ENCODE measurements at regions not wholly inside any gene's neighbourhood (a gene's known extent, or its start where the extent isn't known, plus 50 kb on each side); places are given as distances from the start of the nearest gene placed in this dataset.

DNA sequence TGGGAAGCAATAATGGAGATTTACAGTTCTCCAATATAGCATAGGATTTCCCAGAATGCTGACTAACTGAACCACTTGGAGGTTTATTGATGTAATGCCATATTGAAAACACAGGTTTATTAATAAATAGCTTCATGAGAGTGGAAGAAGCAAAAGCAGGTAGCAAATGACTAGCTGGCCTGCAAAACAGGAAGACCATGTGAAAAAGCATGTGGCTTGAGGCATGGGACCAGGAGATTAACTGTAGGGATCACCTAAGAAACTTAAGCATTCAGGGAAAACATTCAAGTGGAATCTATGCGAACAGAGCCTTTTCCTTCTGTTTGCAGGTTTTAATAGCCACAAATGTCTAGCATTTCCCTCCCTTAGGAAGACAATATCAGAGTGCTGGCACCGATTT is 679.7 kb downstream of the ZEB2 start:
- no peak for TF ChIP-seq POLR2AphosphoS5 (IDR thresholded peaks at IDR 0.05)
- TF ChIP-seq, protein P1, sequence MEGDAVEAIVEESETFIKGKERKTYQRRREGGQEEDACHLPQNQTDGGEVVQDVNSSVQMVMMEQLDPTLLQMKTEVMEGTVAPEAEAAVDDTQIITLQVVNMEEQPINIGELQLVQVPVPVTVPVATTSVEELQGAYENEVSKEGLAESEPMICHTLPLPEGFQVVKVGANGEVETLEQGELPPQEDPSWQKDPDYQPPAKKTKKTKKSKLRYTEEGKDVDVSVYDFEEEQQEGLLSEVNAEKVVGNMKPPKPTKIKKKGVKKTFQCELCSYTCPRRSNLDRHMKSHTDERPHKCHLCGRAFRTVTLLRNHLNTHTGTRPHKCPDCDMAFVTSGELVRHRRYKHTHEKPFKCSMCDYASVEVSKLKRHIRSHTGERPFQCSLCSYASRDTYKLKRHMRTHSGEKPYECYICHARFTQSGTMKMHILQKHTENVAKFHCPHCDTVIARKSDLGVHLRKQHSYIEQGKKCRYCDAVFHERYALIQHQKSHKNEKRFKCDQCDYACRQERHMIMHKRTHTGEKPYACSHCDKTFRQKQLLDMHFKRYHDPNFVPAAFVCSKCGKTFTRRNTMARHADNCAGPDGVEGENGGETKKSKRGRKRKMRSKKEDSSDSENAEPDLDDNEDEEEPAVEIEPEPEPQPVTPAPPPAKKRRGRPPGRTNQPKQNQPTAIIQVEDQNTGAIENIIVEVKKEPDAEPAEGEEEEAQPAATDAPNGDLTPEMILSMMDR (IDR thresholded peaks at IDR 0.05 in 8 of 11, conservative IDR thresholded peaks at IDR 0.05 in 3 of 11), result no peak

Measured in spleen (tissue), 7 donors.